ENCODE measurements at regions not wholly inside any gene's neighbourhood (a gene's known extent, or its start where the extent isn't known, plus 50 kb on each side); places are given as distances from the start of the nearest gene placed in this dataset.

DNA sequence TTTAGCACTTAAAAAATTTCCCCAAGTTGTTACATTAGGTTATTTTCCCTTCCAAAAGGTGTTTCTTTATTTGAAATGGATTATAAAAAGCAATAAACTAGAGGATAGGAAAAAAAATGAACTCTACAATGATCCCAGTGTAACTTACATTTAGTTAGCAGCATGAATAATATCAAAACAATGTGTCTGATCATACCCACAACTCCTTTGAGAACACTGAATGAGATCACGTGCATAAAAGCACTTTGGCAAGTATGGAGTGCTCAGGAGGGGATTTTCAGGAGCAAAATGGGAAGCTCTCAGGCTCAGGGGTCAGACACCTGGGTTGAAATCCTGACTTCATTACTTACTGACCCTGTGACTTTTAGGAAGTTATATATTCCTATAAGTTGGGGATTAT, 369.7 kb upstream of the PROX1 start:
- TF ChIP-seq MAZ (IDR thresholded peaks at IDR 0.05; ENCODE audit: borderline replicate concordance, low read depth, low read length) (no peak), RCOR1 (IDR thresholded peaks at IDR 0.05; ENCODE audit: insufficient replicate concordance, low read length) (no peak)

Data from IMR-90 (cell line).